IMR-90 (cell line): ENCODE measurements at regions not wholly inside any gene's neighbourhood (a gene's known extent, or its start where the extent isn't known, plus 50 kb on each side); places are given as distances from the start of the nearest gene placed in this dataset.
A peak's percentile ranks its signal among the peaks of the same experiment; 100 is the strongest.

Experiments
- ATAC-seq: fragments of 200-7000 bp; cut with Tn5 transposase; 2 replicates; pipeline ENCODE4 v1.9.1; 2020; ENCODE audit warnings: low read depth, mild to moderate bottlenecking, moderate library complexity
- BruUV-seq: library from RNA; stranded (reverse); fragments of 400-500 nt; replicated peaks from 2 replicates; lab custom pipeline; 2021; lab: Mats Ljungman, UMichigan
- CTCF ChIA-PET: fragments of 300-600 bp; formaldehyde crosslinking; extraction: SDS; loops from one replicate; lab custom pipeline; 2021; ENCODE audit warnings: antibody characterized with exemption; lab: Yijun Ruan, JAX
- POLR2A ChIA-PET: fragments of 300-600 bp; sonication (Branson Sonifier 250); formaldehyde crosslinking; loops from one replicate; lab custom pipeline; 2022; ENCODE audit warnings: antibody characterized with exemption; ENCODE audit not compliant: unreplicated experiment; lab: Charles Lee
- DNase-seq: peaks from one replicate; pipeline ENCODE4 v3.0.0; 2013
- H2AFZ ChIP-seq: replicated peaks from 2 replicates; pipeline ENCODE3; 2013; ENCODE audit warnings: low read length, mild to moderate bottlenecking; ENCODE audit not compliant: poor library complexity
- H2AK5ac ChIP-seq: 2 replicates; pipeline ENCODE4 v1.6.1; 2013; ENCODE audit warnings: low read depth, low read length, inconsistent platforms
- H2AK9ac ChIP-seq: replicated peaks from 2 replicates; pipeline ENCODE3; 2013; ENCODE audit warnings: mild to moderate bottlenecking, low read depth, low read length, moderate library complexity; ENCODE audit not compliant: poor library complexity
- H2BK120ac ChIP-seq: 2 replicates; pipeline ENCODE4 v1.6.1; 2013; ENCODE audit warnings: low read depth, low read length, inconsistent platforms
- H2BK15ac ChIP-seq: 3 replicates; pipeline ENCODE4 v1.6.1; 2013; ENCODE audit warnings: low read depth, low read length, inconsistent platforms
- H2BK20ac ChIP-seq: 2 replicates; pipeline ENCODE4 v1.6.1; 2013; ENCODE audit warnings: low read depth, mild to moderate bottlenecking, inconsistent platforms, low read length, moderate library complexity
- H2BK5ac ChIP-seq: 2 replicates; pipeline ENCODE4 v1.6.1; 2013; ENCODE audit warnings: mild to moderate bottlenecking, low read depth, low read length, inconsistent platforms; ENCODE audit not compliant: poor library complexity, severe bottlenecking
- H3K14ac ChIP-seq: replicated peaks from 2 replicates; pipeline ENCODE4 v1.6.1; 2013; ENCODE audit warnings: low read depth, low read length, inconsistent platforms
- H3K18ac ChIP-seq: 2 replicates; pipeline ENCODE4 v1.6.1; 2013; ENCODE audit warnings: low read depth, low read length, control low read depth
- H3K23ac ChIP-seq: 2 replicates; pipeline ENCODE4 v1.6.1; 2013; ENCODE audit warnings: low read depth, low read length, inconsistent platforms
- H3K27ac ChIP-seq: 2 replicates; pipeline ENCODE4 v1.5.1; 2013; ENCODE audit warnings: mild to moderate bottlenecking, control low read depth, low read length; ENCODE audit not compliant: insufficient read depth
- H3K27me3 ChIP-seq: 2 replicates; pipeline ENCODE4 v1.6.1; 2013; ENCODE audit warnings: low read length; ENCODE audit not compliant: control insufficient read depth, insufficient read depth
- H3K36me3 ChIP-seq: 2 replicates; pipeline ENCODE4 v1.6.1; 2013; ENCODE audit warnings: low read length, mixed read lengths; ENCODE audit not compliant: control insufficient read depth, insufficient read depth
- H3K4ac ChIP-seq: 2 replicates; pipeline ENCODE4 v1.6.1; 2013; ENCODE audit warnings: low read depth, low read length, inconsistent platforms
- H3K4me1 ChIP-seq: 2 replicates; pipeline ENCODE4 v1.6.1; 2013; ENCODE audit warnings: low read length, mixed read lengths; ENCODE audit not compliant: control insufficient read depth, insufficient read depth
- H3K4me2 ChIP-seq: 2 replicates; pipeline ENCODE4 v1.6.1; 2013; ENCODE audit warnings: low read depth, mild to moderate bottlenecking, control low read depth, low read length, moderate library complexity
- H3K4me3 ChIP-seq: 2 replicates; pipeline ENCODE4 v1.5.1; 2013; ENCODE audit warnings: low read depth, mild to moderate bottlenecking, control low read depth, low read length, moderate library complexity; ENCODE audit not compliant: insufficient read depth
- H3K56ac ChIP-seq: 2 replicates; pipeline ENCODE4 v1.6.1; 2013; ENCODE audit warnings: low read length, inconsistent platforms; ENCODE audit not compliant: insufficient read depth; ENCODE audit errors: extremely low read depth
- H3K79me1 ChIP-seq, 2 experiments: 2 replicates each; pipeline ENCODE4 v1.6.1; 2013; ENCODE audit warnings: low read length in 2 of 2, inconsistent platforms in 1 of 2, low read depth in 1 of 2
- H3K9ac ChIP-seq: 2 replicates; pipeline ENCODE4 v1.6.1; 2013; ENCODE audit warnings: low read depth, low read length, control low read depth
- H3K9me1 ChIP-seq: 2 replicates; pipeline ENCODE4 v1.6.1; 2013; ENCODE audit warnings: low read length, inconsistent platforms; ENCODE audit not compliant: insufficient read depth
- H3K9me3 ChIP-seq: 2 replicates; pipeline ENCODE4 v1.6.1; 2013; ENCODE audit warnings: low read length; ENCODE audit not compliant: control insufficient read depth, insufficient read depth
- H4K20me1 ChIP-seq: 2 replicates; pipeline ENCODE4 v1.6.1; 2013; ENCODE audit warnings: low read length, inconsistent platforms; ENCODE audit not compliant: insufficient read depth
- H4K5ac ChIP-seq: 2 replicates; pipeline ENCODE4 v1.6.1; 2013; ENCODE audit warnings: mild to moderate bottlenecking, low read depth, low read length, control low read depth
- H4K8ac ChIP-seq, 2 experiments: 2 replicates each; pipeline ENCODE4 v1.6.1; 2013; ENCODE audit warnings: low read depth in 2 of 2, low read length in 2 of 2, control low read depth in 1 of 2, inconsistent platforms in 1 of 2
- H4K91ac ChIP-seq: 2 replicates; pipeline ENCODE4 v1.6.1; 2013; ENCODE audit warnings: low read depth, low read length, inconsistent platforms; ENCODE audit not compliant: insufficient read depth
- CEBPB ChIP-seq: IDR thresholded peaks from 2 replicates; pipeline ENCODE4 v1.6.1; 2012; ENCODE audit warnings: low read depth, low read length, improper control_type of control experiment
- CHD1 ChIP-seq: IDR thresholded peaks from 2 replicates; pipeline ENCODE4 v1.6.1; 2012; ENCODE audit warnings: low read depth, low read length, improper control_type of control experiment
- ELK1 ChIP-seq: fragments of 150-350 bp; IDR thresholded peaks from 2 replicates; pipeline ENCODE4 v1.6.1; 2016; ENCODE audit warnings: low read depth, mild to moderate bottlenecking, low read length, moderate library complexity, borderline replicate concordance
- FOS ChIP-seq: fragments of 150-350 bp; IDR thresholded peaks from 2 replicates; pipeline ENCODE4 v1.6.1; 2016; ENCODE audit warnings: low read depth, low read length
- MAFK ChIP-seq: IDR thresholded peaks from 2 replicates; pipeline ENCODE4 v1.6.1; 2012; ENCODE audit warnings: low read depth, low read length, improper control_type of control experiment
- MAZ ChIP-seq: IDR thresholded peaks from 2 replicates; pipeline ENCODE4 v1.6.1; 2012; ENCODE audit warnings: low read depth, mild to moderate bottlenecking, low read length, improper control_type of control experiment, moderate library complexity, borderline replicate concordance
- MXI1 ChIP-seq: IDR thresholded peaks from 2 replicates; pipeline ENCODE4 v1.6.1; 2012; ENCODE audit warnings: low read depth, mild to moderate bottlenecking, low read length, moderate library complexity, borderline replicate concordance
- NFE2L2 ChIP-seq: fragments of 150-350 bp; IDR thresholded peaks from 2 replicates; pipeline ENCODE4 v1.6.1; 2016; ENCODE audit warnings: low read depth, mild to moderate bottlenecking, low read length
- SMC3 ChIP-seq: fragments of 150-350 bp; IDR thresholded peaks from 2 replicates; pipeline ENCODE4 v1.6.1; 2016; ENCODE audit warnings: low read depth, mild to moderate bottlenecking, antibody characterized with exemption, low read length, moderate library complexity
- WGBS, 2 experiments: methylation state at CpG; one replicate each; pipeline versions ENCODE4 v1.1.5 to v1.1.7; 2013; ENCODE audit warnings: missing lambda C conversion rate in 2 of 2; ENCODE audit not compliant: insufficient read length in 1 of 2; ENCODE audit errors: extremely low coverage in 2 of 2; 5-methylcytosine and 5-hydroxymethylcytosine counted together
- dilution Hi-C: fragments of 300-500 bp; cut with HindIII; formaldehyde crosslinking; loops from one replicate; pipeline ENCODE4 v1.14.3; 2018; ENCODE audit warnings: low sequenced_read_pairs; ENCODE audit not compliant: unreplicated experiment
- in situ Hi-C: fragments of 300-500 bp; cut with MboI; formaldehyde crosslinking; loops from 3 replicates; pipeline ENCODE4 v1.14.3; 2019; ENCODE audit warnings: low sequenced_read_pairs, inconsistent platforms, mixed read lengths
- intact Hi-C: fragments of 100-400 bp; cut with micrococcal nuclease; formaldehyde crosslinking; loops from 2 replicates; pipeline ENCODE4 v1.10.0; 2022

GRCh38 chr3:21979706-21980105, 228.7 kb upstream of the ZNF385D start:
- TF ChIP-seq SMC3: no peak
- TF ChIP-seq CHD1: no peak
- no peak for TF ChIP-seq CEBPB
- TF ChIP-seq MAFK: no peak
- no peak for TF ChIP-seq MXI1
- no peak for TF ChIP-seq ELK1
- TF ChIP-seq NFE2L2: no peak
- TF ChIP-seq FOS: no peak
- no peak for TF ChIP-seq MAZ
- no peaks in the 10 kb centered on the region for H3K36me3 ChIP-seq
- H2BK120ac ChIP-seq: no peak overlapping the region
- DNase-seq (peak; percentile 60), ATAC-seq (peak; percentile 29)
- H4K20me1 ChIP-seq: no peaks in the 10 kb centered on the region
- H2BK15ac ChIP-seq: 0 out of 3 replicates have a peak overlapping the region, but pooled peaks have one; percentile 49
- no peaks in the 10 kb centered on the region for H3K9me1 ChIP-seq
- no peak overlapping the region for H3K4me2 ChIP-seq
- H2AK5ac ChIP-seq: no peak overlapping the region
- no peak overlapping the region for H2BK20ac ChIP-seq
- H2BK5ac ChIP-seq: no peak overlapping the region
- H3K9me3 ChIP-seq: no peaks in the 10 kb centered on the region
- H3K23ac ChIP-seq: no peak overlapping the region
- BruUV-seq: no TSS peak
- H3K4me3 ChIP-seq: no peak overlapping the region
- H3K27me3 ChIP-seq: no peaks in the 10 kb centered on the region
- no peak overlapping the region for H3K14ac ChIP-seq
- H2AFZ ChIP-seq: no peak overlapping the region
- no peaks in the 10 kb centered on the region for H3K4me1 ChIP-seq
- intact Hi-C loops (no loop called here), in situ Hi-C loops (no loop called here), dilution Hi-C loops (no loop called here)
- no peak overlapping the region for H4K5ac ChIP-seq
- H3K4ac ChIP-seq: no peak overlapping the region
- H4K8ac ChIP-seq: peak overlapping the region in 1 of 2 experiments; percentile 47; a peak in 1 of 4 replicates
- H3K79me1 ChIP-seq: no peaks in the 10 kb centered on the region
- CTCF ChIA-PET: no interaction called here
- no peak overlapping the region for H3K9ac ChIP-seq
- H4K91ac ChIP-seq: peak overlapping the region; percentile 27; the same call in 1 of the 2 replicates
- POLR2A ChIA-PET: no interaction called here
- peak overlapping the region; percentile 52; the same call in 1 of the 2 replicates for H3K18ac ChIP-seq
- H2AK9ac ChIP-seq: no peak overlapping the region
- no peak overlapping the region for H3K27ac ChIP-seq
- no peak overlapping the region for H3K56ac ChIP-seq
- no CpG with 5 or more reads among the region's 1 CpG for WGBS, 2 experiments
